Medulla oblongata (tissue), 1 donor: ENCODE measurements at regions not wholly inside any gene's neighbourhood (a gene's known extent, or its start where the extent isn't known, plus 50 kb on each side); places are given as distances from the start of the nearest gene placed in this dataset.

Experiments used
- DNase-seq: peaks from one replicate; pipeline ENCODE4 v3.0.0-alpha.2; 2015; ENCODE audit errors: extremely low spot score

DNA sequence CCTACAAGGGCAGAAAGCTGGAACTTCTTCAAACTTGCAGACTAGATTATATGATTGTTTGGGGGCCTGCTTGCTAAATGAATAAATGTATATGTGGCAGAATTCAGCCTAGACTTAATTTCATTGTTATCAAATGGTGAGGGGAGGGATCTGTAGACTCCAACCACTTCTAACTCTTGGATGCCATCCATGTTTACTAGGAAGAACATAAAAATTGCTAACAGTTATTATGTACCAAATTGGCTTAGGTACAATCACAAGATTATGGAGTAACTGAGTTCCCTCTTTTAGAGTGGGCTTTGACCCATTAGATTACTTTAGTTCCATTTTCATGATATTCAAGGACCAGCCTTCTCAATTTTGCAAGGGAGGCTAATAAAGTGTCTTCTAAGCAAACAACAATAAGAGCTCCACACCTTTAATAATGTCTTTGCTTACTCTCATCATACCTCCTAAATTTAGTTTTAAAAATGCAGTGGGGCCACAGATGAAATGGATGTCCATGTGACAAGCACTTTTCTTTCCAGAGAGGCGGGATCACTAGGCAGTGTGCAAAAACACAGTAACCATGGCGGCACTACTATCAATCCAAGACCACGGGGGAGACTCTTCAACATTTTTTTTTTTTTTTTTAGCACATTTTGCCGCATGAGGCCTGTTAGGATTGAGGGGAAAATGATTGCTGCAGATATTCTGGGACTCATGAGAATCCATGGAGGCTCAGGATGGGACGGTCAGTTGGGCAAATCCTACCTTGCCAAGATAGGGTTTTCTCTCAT is 217.6 kb upstream of the SPRED2 start:
- no peak for DNase-seq

DNA sequence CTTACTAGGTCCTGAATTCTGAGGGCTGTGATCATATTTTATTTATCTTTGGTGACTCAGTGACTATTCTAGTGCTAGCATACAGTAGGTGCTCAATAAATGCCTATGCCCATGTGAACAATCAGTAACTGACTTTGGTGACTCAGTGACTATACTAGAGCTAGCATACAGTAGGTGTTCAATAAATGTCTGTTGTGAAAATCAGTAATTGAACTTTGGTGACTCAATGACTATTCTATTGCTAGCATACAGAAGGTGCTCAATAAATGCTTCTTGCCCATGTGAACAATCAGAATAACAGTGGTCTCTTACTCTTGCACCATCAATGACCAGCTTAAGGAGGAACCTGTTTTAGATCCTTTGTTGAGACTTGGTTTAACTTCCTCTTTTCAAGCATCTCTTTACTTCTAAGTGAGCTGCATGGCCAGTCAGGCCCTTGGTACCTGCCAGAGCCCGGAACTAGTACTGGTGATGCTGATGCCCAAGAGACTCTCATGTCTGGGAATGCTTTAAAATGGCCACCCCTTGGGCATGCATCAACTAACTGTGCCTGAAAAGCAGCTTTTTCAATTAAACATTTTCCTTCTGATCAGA is 214.9 kb upstream of the SPRED2 start:
- DNase-seq = no peak

DNA sequence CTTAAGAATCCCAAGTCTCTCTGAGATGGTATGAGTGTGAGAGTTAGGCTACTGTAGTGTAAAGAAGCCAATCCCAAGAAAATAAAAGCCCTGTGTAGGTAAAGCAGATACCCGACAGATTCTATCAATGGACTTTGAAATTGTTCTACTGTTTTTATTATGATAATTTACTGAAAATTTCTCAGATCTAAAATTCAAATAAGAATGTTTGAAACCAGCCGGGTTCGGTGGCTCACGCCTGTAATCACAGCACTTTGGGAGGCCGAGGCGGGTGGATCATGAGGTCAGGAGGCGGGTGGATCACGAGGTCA is 208.3 kb upstream of the SPRED2 start:
- DNase-seq = no peak

DNA sequence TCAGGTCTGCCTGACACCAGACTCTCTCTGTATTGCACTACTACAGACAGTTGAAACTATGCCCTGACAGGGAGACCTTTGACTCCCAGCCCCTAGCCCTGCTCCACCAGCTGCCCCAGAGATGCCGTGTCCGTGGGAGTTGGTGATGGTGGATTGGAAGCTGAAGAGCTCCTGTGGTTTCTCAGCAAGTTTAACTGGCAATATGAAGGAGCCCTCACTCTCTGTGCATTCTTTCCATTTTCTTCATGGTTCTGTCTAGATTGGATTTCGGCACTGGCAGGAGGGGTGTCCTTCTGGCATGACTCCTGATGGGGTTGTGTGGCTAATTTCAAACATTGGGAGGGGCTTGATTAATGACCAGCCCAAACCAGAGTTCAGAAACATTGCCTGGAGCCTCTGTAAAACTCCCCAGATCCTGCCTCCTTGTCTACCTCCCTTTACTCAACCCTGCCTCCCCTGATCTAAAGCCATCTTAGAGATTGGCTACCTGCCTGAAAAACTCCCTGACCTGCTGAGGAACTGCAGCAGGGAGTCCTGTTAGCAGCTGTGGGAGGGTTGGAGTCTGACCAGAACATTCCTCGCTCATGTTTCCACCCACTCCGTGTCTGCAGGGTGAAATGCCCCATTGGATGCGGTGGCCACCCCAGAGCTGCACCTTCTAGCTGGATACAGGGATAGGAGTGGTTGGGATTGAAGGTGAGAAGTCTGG is 206.9 kb upstream of the SPRED2 start:
- no peak for DNase-seq

DNA sequence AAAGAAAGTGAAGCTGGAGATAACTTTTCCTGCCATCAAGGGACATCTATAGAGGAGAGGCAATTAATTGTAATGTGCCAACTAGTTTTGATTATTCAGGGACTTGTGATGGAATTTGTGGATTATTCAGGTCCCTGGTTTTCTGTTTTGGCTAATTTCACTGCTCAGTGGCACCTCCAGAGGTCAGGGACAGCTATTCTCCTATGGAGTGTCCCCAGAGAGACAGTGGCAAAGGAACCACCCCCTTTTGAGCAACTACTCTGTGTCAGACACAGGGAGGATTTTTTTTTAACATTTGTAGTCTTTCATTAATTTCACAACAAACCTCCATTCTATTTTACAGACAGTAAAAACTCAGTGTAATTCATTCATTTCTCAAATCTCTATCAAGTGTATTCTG is 206.0 kb upstream of the SPRED2 start:
- no peak for DNase-seq

DNA sequence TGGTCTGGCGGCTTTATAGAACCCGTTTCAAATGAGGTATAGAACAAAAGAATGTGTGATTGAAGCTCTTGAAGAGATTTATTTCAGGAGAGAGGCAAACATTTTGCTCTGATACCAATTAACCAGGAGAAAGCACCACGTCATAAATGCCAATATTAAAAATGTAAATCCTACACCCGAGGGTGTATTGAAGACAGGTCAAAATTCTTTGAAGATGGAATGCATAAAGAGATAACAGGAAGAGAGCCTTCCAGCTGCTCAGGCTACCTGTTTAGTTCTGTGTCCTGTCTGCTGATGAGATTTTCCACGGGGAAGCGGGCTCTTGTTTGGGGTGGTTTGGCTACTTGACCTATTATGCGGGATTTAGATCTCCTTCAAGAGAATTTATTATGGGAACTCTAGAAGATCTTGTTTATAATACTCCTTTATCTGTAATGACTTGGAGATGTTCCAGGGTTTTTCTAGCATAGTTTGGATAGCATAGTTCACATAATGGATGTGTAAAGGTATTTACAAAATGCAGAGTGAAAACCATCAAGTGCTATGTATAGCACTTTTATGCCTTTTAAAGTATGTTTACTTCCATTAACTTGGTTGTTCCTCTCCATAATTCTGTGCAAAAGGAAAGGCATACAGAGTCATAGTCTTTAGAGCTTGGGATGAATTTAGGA is 204.5 kb upstream of the SPRED2 start:
- DNase-seq = no peak

DNA sequence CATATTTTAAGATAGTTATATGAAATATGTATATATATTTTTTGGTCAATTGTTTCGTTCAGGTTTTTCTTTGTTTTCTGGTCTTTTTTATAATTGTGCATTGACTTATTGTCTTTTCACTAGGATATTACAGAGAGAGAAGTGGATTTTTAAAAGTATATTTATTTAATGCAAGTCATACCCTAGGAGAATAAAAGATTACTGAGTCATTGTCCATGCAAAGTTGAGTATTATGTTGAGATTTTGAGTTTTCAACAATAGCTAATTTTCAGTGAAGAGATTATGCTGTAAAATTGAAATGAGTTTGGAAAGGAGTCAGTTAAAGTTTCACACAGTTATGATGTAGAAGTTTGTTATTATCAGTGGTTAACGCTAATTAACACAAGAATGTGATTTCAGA is 203.6 kb upstream of the SPRED2 start:
- DNase-seq = no peak

DNA sequence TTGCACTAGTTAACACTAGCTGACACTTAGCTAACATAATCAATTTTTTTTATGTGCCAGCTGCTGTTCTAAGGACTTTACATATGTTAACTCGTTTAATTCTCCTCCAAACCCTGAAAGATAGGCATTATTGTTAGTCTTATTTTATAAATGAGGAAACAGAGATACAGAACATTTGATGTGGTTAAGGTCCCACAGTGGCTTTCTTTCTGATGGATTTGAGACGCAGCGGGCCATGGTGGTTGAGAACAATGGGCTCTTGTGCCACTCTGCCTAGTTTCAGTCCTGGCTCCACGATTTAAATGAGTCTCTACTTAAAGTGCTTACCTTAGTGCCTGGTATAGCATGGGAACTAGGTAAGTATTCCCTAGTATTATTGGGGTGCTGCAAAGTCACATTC is 201.9 kb upstream of the SPRED2 start:
- no peak for DNase-seq

DNA sequence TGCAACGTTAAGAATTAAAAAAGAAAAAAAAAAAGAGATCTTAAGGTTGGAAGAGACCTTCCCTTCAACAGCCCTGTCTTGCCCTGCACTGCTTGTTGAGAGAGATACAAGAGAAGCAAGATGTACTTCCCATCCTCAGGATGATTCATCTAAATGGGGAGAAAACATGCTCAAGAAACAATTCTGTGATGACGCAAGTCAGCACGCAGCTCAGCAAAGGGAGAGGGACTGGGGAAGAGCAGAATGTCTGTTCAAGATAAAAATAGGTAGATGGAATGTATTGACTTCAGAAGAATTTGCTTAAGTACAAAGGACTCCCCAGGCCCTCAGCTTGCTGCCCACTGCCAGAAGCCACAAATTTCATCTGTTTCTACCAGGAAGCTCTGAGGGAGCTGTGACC is 198.2 kb upstream of the SPRED2 start:
- DNase-seq = no peak

DNA sequence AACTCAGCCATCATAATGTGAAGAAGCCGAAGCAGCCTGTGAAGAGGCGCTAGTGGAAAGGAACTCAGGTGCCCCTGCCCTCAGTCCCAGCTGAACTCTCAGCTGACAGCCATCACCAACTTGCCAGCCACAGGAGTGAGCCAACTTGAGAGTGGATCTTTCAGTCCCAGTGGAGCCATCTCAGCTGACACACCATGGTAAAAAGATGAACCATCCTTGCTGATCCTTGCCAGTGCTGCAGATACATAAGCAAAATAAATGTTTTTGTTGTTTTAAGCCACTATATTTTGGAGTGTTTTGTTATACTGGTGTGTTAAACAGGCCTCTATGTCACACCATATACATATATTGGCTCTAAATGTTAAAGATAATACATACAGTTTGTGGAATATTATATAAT is 195.8 kb upstream of the SPRED2 start:
- no peak for DNase-seq

DNA sequence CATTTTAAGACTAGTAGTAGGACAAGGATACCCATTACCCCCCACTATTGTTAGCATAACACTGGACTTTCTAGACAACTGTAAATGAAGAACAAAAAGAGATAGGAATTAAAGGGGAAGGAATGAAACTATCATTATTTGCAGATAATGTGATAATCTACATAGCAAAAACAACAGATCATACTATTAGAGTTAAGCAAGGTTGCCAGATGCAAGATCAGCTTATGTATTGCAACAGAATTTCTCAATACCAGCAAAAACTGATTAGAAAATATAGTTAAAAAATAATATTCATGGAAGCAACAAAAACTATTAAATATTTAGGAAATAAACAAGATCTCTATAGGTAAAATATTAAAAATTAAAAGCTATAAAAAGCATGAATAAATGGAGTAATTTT is 194.4 kb upstream of the SPRED2 start:
- DNase-seq = no peak

DNA sequence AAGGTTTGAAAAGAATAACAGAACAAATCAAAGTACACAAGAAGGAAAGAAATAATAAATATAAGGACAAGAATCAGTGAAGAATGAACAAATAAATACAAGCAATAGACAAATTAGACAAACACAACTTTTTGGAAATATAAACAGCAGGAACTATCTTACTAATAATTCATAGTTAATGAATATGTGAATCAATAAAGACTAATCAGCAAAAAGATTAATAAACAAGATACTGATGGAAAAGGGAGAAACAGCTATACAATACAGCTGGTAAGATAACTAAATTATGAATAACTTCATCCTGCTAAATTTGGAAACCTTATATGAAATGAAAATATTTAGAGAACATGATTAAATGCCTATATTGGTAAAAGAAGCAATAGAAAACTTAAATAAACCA is 193.6 kb upstream of the SPRED2 start:
- DNase-seq = no peak

DNA sequence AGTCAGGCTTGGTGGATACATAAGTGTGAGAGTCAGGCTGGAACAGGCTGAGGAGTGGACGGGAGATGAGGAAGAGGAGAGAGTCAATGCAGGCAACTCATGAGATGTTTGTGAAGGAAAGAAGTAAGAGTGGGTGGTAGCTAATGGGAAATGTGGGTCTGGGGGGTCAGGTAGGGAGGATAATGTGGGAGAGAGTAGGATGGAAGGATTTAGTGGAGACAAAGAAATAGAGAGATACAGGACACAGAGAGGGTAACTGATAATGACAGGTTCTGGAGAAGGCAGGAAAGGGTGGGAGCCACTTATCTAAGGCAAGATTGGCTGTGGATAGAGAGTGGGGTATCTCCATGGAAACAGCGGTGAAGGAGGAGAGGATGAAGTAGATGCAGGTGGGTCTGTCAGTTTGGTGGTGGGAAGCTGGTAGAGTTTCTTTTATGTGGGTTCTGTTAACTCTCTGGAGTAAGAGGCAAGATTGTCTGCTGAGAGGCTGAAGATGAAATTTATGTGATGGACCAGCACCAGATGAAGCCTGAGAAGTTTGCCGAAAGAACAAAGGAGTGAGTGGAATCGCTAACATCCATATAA is 190.6 kb upstream of the SPRED2 start:
- DNase-seq = no peak

DNA sequence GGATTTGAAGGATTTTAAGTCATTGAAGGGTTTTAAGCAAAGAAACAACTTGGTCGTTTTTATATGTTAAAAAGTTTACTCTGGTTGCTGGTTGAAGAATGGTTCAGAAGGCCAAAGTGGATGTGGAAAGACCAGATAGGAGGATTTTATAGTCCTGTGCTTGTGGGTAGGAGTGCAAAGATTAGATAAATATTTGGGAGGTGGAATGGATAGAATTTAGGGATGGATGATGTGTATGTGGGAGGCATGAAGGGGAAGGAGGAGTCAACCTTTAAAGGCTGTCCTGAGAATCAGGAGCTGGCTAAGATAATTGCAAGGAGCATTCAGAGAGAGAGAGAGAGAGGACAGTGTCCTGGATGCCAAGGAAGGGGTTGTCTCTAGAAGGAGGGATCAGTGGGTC is 190.1 kb upstream of the SPRED2 start:
- no peak for DNase-seq

DNA sequence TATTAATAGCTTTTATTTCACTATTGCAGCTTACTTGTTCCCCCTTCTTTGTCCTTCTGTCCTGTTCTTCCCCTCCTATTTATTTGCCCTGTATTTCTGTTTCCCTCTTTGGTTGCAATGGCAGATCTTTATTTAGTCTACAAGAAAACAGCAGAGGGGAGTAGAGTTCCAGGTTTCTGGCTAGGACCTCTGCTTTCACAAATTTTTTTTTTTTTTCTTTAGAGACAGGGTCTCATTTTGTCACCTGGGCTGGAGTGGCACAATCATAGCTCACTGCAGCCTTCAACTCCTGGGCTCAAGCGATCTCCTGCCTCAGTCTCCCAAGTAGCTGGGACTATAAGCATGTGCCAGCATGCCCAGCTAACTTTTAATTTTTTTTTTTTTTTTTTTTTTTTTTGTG is 188.1 kb upstream of the SPRED2 start:
- no peak for DNase-seq

DNA sequence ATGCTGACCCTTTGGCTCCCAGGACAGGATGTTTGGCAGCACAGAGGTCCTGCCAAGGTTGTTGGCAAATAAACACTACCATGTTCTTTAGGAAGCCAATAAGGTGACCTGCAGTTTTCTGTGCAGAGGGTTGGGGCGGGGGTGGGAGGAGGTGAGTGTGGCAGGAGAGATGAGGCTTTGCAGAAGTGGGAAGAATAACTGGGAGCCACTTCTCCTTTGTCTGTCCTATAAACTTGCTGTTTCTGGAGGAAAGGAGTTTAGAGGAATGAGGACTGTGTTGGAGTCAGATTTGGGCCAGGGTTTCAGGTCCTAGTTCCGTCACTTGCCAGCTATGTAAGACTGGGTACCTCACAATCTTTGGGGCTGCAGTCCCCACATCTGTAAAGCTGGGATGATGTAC is 187.6 kb upstream of the SPRED2 start:
- no peak for DNase-seq

DNA sequence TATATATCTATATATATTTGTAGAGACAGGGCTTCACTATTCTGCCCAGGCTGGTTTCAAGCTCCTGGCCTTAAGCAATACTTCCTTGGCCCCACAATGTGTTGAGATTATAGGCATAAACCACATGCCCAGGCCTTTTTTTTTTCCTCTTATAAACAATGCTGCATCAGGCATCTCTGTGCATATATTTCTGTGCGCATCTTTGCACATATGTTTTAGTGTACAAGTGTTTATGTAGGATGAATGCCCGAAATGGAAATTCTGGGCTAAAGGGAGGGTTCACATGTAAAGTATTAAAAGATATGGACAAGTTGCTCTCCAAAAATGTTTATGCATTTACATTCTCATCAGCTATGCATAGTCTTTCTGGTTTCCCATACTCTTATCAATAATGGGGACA is 183.2 kb upstream of the SPRED2 start:
- no peak for DNase-seq

DNA sequence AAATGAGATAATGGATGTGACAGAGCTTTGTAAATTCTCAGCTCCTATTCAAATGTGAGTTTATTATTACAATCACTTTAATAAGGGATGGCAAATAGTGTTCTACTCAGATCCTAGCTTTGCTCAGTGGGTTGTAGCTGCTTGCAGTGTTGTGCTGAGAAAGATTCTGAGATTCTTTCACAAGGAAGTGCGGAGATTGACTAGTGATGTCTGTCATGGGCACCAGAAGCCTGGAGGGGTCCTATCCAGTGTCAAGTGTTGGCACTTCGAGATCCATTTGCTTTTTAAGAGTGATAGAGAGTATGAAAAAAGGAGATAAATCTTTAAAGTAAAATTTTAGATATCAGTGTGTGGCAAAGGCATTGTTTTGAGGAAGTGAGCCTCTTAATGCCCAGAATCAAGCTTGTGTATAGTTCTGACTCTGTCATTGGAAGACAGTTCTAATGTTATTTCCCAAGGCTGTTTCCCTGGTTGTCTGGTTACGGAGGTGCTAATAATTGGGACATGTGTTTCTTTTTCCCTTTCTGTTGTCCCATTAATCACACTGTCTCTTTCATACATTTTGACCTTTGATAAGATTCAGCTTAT is 181.7 kb upstream of the SPRED2 start:
- DNase-seq = no peak

DNA sequence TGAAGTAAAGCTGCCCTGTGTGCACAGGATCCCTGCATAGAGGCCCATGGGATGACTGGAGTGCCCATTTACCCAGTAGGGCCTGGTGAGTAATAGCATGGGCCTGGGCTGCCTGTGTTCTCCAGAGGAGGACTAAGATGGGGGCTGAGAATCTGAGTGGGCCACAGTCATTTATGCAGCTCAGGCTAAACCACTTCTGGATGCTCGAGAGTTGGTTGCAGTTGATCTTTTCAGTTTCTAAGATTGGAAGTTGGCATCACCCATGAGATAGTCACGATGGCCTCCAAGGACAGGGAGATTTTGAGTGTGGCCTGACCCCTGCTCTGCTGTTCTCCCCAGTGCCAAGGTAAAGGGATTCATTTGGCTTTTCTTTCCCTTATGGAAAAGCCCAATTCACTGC is 179.1 kb upstream of the SPRED2 start:
- DNase-seq = no peak

DNA sequence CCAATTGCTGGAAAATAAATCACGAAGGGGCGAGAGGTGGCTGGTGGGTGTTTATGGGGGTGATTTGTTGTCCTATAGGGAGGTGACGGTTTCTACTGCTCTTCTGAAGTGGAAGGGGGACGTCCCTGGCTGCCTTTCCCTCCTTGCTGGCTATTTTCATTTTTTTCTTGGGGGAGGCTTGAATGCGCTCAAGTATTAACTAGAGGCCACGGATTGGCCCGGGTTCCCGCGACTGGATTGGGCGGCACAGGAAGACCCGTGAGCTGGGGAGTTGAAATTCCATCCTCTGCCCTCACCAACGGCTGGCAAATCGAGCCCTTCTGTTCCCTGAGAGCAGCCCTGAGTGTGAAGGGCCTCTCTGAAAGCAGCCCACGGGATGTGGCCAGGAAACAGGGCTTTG is 176.5 kb upstream of the SPRED2 start:
- DNase-seq = no peak

DNA sequence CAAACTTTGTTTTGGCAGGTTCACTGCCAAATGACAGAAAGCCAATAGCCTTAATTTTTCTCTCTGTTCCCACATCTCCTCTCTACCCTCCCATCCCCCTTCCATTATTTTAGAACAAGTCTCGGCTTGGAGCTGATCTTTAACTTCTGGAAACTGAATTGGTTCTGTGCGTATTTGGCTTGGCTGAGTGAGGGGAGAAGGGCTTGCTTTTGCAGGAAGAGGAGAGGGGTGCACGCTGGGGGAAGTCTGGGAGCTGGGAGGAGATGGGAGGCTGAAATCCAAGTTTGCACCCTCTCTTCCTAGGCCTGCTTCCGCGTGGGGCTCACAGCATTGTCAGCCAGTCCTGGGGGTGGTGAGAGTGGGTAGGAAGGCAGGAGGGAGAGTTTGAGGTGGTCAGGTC is 176.1 kb upstream of the SPRED2 start:
- no peak for DNase-seq

DNA sequence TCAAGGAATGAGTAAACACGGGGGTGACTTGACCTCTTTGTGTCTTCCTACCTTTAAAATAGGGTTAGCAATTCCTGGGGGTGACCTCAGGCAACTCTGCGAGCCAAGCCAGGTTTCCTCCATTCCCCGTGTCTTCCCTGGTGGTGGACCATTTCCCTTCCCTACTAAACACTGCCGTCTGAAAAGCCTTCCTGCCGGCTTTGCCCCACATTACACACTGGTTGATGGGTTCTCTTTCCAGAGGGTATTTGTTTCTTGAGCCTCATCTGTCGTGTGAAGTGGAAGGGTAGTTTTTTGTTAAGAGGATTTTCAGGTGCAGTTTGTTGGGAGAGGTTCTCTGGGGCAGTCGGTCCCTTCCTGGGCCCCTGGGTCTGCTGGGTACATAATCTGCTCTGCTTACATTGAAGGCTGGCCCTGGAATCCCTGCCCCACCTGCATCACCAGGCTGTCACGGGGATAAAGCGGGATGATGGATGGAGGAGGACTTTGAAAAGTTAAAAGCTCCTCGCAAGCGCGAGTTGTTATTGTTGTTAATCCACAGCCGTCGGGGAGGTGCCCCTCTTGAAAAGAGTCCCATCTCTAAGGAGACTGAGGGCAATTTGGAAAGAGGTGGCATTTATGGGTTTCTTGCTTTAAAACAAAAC is 175.4 kb upstream of the SPRED2 start:
- DNase-seq = no peak
